ENCODE measurements at regions not wholly inside any gene's neighbourhood (a gene's known extent, or its start where the extent isn't known, plus 50 kb on each side); places are given as distances from the start of the nearest gene placed in this dataset.
"Not testable (repeated sequence)": the region's sequence is repeated elsewhere in the genome, so short reads cannot be mapped to it uniquely, and the experiment has no call there.

DNA sequence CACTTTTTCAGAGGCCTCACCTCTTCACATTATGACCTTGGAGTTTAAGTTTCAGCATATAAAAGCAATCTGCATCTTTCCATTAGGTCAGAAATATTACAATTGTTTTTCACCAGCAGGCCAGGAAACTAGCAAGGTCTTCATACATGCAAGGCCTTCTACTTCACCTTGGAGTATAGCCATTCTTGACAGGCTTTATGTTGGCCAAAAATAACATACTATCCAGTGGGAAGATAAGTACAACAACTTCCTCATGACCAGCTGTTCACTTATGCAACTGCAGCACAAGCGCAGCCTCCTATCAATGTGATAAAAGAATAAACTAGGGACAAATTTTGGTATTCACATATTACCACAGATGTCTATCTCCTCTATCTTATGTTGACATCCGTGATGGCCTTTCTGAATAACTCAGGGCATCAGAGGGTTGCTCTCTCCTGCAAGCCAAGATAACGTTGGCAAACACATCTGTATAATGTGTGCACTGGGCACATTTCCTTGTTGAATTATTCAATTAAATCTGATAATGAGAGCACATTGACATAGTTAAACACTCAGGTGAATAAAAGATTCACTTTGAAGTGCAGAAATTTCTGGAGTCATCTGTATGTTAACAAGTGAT, 239.8 kb downstream of the FZD1 start:
- no peak overlapping the region for H3K27ac ChIP-seq (ENCODE audit: low read depth, low read length, poor library complexity, severe bottlenecking)
- no peaks in the 10 kb centered on the region for H3K4me1 ChIP-seq (ENCODE audit: insufficient read depth, low read length, severe bottlenecking)
- H3K9ac ChIP-seq (ENCODE audit: low read length), result no peak overlapping the region
- no peak for TF ChIP-seq EZH2 (IDR thresholded peaks at IDR 0.05; ENCODE audit: borderline replicate concordance, low read length)
- TF ChIP-seq CTCF (IDR thresholded peaks at IDR 0.05; ENCODE audit: low read length), result no peak
- no peaks in the 10 kb centered on the region for H3K36me3 ChIP-seq (ENCODE audit: insufficient read depth, low read length)
- no peaks in the 10 kb centered on the region for H3K27me3 ChIP-seq (ENCODE audit: insufficient read depth, low read length)
- no peaks in the 10 kb centered on the region for H3K79me2 ChIP-seq (ENCODE audit: insufficient read depth, low read length)
- no peak overlapping the region for H3K4me2 ChIP-seq (ENCODE audit: low read length)
- no peaks in the 10 kb centered on the region for H3F3A ChIP-seq (ENCODE audit: insufficient read depth, low read length)
- no peaks in the 10 kb centered on the region for H3K9me3 ChIP-seq (ENCODE audit: low read length)
- no peaks in the 10 kb centered on the region for H4K20me1 ChIP-seq (ENCODE audit: insufficient read depth, low read length)
- no peak overlapping the region for H3K4me3 ChIP-seq (ENCODE audit: low read depth, low read length, poor library complexity, severe bottlenecking)
- no peaks in the 10 kb centered on the region for H3K9me2 ChIP-seq (ENCODE audit: low read depth, low read length)
- no peak overlapping the region for H2AFZ ChIP-seq (ENCODE audit: low read length)

- no peaks in the 10 kb centered on the region for H3K4me1 ChIP-seq (ENCODE audit: insufficient read depth, low read length, severe bottlenecking)
- H3K27ac ChIP-seq (ENCODE audit: low read depth, low read length, poor library complexity, severe bottlenecking), result no peak overlapping the region
- H4K20me1 ChIP-seq (ENCODE audit: insufficient read depth, low read length), result no peaks in the 10 kb centered on the region
- H3K4me3 ChIP-seq (ENCODE audit: low read depth, low read length, poor library complexity, severe bottlenecking), result no peak overlapping the region
- H3K9me2 ChIP-seq (ENCODE audit: low read depth, low read length), result no peaks in the 10 kb centered on the region
- H3F3A ChIP-seq (ENCODE audit: insufficient read depth, low read length), result no peaks in the 10 kb centered on the region
- TF ChIP-seq CTCF (IDR thresholded peaks at IDR 0.05; ENCODE audit: low read length) (no peak), EZH2 (IDR thresholded peaks at IDR 0.05; ENCODE audit: borderline replicate concordance, low read length) (no peak)
- H3K79me2 ChIP-seq (ENCODE audit: insufficient read depth, low read length), result no peaks in the 10 kb centered on the region
- no peaks in the 10 kb centered on the region for H3K9me3 ChIP-seq (ENCODE audit: low read length)
- H2AFZ ChIP-seq (ENCODE audit: low read length), result no peak overlapping the region
- no peaks in the 10 kb centered on the region for H3K27me3 ChIP-seq (ENCODE audit: insufficient read depth, low read length)
- no peak overlapping the region for H3K9ac ChIP-seq (ENCODE audit: low read length)
- H3K36me3 ChIP-seq (ENCODE audit: insufficient read depth, low read length), result no peaks in the 10 kb centered on the region
- H3K4me2 ChIP-seq (ENCODE audit: low read length), result no peak overlapping the region
Observed at GRCh38 chr7:91504919-91505318, 240.7 kb downstream of the FZD1 start.

GRCh38 chr7:91506966-91507365, 242.7 kb downstream of the FZD1 start:
- H3F3A ChIP-seq (ENCODE audit: insufficient read depth, low read length); H3K4me3 ChIP-seq (ENCODE audit: low read depth, low read length, poor library complexity, severe bottlenecking); H3K36me3 ChIP-seq (ENCODE audit: insufficient read depth, low read length); H3K79me2 ChIP-seq (ENCODE audit: insufficient read depth, low read length); H3K9ac ChIP-seq (ENCODE audit: low read length); H2AFZ ChIP-seq (ENCODE audit: low read length); H3K4me2 ChIP-seq (ENCODE audit: low read length); H3K4me1 ChIP-seq (ENCODE audit: insufficient read depth, low read length, severe bottlenecking); H3K27me3 ChIP-seq (ENCODE audit: insufficient read depth, low read length); H4K20me1 ChIP-seq (ENCODE audit: insufficient read depth, low read length); H3K9me3 ChIP-seq (ENCODE audit: low read length); H3K9me2 ChIP-seq (ENCODE audit: low read depth, low read length); H3K27ac ChIP-seq (ENCODE audit: low read depth, low read length, poor library complexity, severe bottlenecking): not testable (repeated sequence)

- not testable (repeated sequence) for H2AFZ ChIP-seq (ENCODE audit: low read length); H3K9me3 ChIP-seq (ENCODE audit: low read length); H3K36me3 ChIP-seq (ENCODE audit: insufficient read depth, low read length); H3K4me3 ChIP-seq (ENCODE audit: low read depth, low read length, poor library complexity, severe bottlenecking); H3K27me3 ChIP-seq (ENCODE audit: insufficient read depth, low read length); H3K4me2 ChIP-seq (ENCODE audit: low read length); H3K79me2 ChIP-seq (ENCODE audit: insufficient read depth, low read length); H3K27ac ChIP-seq (ENCODE audit: low read depth, low read length, poor library complexity, severe bottlenecking); H3K9ac ChIP-seq (ENCODE audit: low read length); H4K20me1 ChIP-seq (ENCODE audit: insufficient read depth, low read length); H3K4me1 ChIP-seq (ENCODE audit: insufficient read depth, low read length, severe bottlenecking); H3K9me2 ChIP-seq (ENCODE audit: low read depth, low read length); H3F3A ChIP-seq (ENCODE audit: insufficient read depth, low read length)
Observed at GRCh38 chr7:91511861-91512260, 247.6 kb downstream of the FZD1 start.

Measured in OCI-LY1 (cell line).